K562 (cell line): ENCODE measurements at regions not wholly inside any gene's neighbourhood (a gene's known extent, or its start where the extent isn't known, plus 50 kb on each side); places are given as distances from the start of the nearest gene placed in this dataset.

Experiments
- ATAC-seq: fragments of 200-7000 bp; cut with Tn5 transposase; 3 replicates; pipeline ENCODE4 v1.9.1; 2020; ENCODE audit warnings: moderate library complexity
- BruUV-seq: library from RNA; stranded (reverse); fragments of 400-500 nt; replicated peaks from 2 replicates; lab custom pipeline; 2021; lab: Mats Ljungman, UMichigan
- CTCF ChIA-PET: fragments of 300-600 bp; formaldehyde crosslinking; extraction: SDS; loops from one replicate; lab custom pipeline; 2021; ENCODE audit warnings: low intra/inter-chr PET ratio; lab: Yijun Ruan, JAX
- POLR2A ChIA-PET: fragments of 300-600, 350-650 bp; sonication (Branson Sonifier 250); formaldehyde crosslinking; extraction: SDS; loops from one replicate; lab custom pipeline; 2021; ENCODE audit warnings: antibody characterized with exemption, inconsistent platforms; lab: Yijun Ruan, JAX
- DNase-seq, 4 experiments: peaks; one replicate each; pipeline versions ENCODE4 v3.0.0 to v3.0.0-alpha.2; 2011 to 2018; ENCODE audit warnings: low spot score in 3 of 4, mixed read lengths in 3 of 4; ENCODE audit errors: extremely low read depth in 1 of 4
- FAIRE-seq: peaks from 2 replicates; lab custom pipeline; 2011; peaks lifted over from hg19 to GRCh38; lab: Jason Lieb, UNC
- H2AFZ ChIP-seq: 2 replicates; pipeline ENCODE4 v1.6.0; 2011; ENCODE audit warnings: low read depth, low read length, control low read depth, inconsistent platforms
- H3K27ac ChIP-seq: fragments of 200-600 bp; 3 replicates; pipeline ENCODE4 v1.8.0; 2011; ENCODE audit warnings: low read depth, mild to moderate bottlenecking, control low read depth, inconsistent platforms, low read length, moderate library complexity, mixed read lengths; ENCODE audit errors: extremely low read depth
- H3K27me3 ChIP-seq, 2 experiments: fragments of 300-600 bp in 1 of 2; 2 replicates in 1 of 2; 3 replicates in 1 of 2; pipeline versions ENCODE4 v1.6.0 to v1.8.0; 2011; ENCODE audit warnings: inconsistent platforms in 2 of 2, low read length in 2 of 2, mild to moderate bottlenecking in 1 of 2, mixed read lengths in 1 of 2, moderate library complexity in 1 of 2; ENCODE audit not compliant: control insufficient read depth in 2 of 2, insufficient read depth in 2 of 2
- H3K36me3 ChIP-seq: fragments of 300-600 bp; 3 replicates; pipeline ENCODE4 v1.8.0; 2011; ENCODE audit warnings: mild to moderate bottlenecking, low read length, inconsistent platforms; ENCODE audit not compliant: control insufficient read depth, insufficient read depth
- H3K4me1 ChIP-seq, 2 experiments: fragments of 200-600 bp in 1 of 2; replicated peaks in 1 of 2; 2 replicates in 1 of 2; 3 replicates in 1 of 2; pipeline versions ENCODE4 v1.5.1 to v1.8.0; 2011; ENCODE audit warnings: inconsistent platforms in 2 of 2, low read length in 2 of 2, mild to moderate bottlenecking in 1 of 2, mixed read lengths in 1 of 2, moderate library complexity in 1 of 2; ENCODE audit not compliant: control insufficient read depth in 2 of 2, insufficient read depth in 2 of 2
- H3K4me2 ChIP-seq: 2 replicates; pipeline ENCODE4 v1.6.1; 2011; ENCODE audit warnings: low read length, control low read depth, inconsistent platforms, mixed read lengths; ENCODE audit not compliant: insufficient read depth
- H3K4me3 ChIP-seq: fragments of 200-600 bp; sonication (generic), shearing (Covaris generic); 2 replicates; pipeline ENCODE4 v1.5.1; 2016; ENCODE audit warnings: control low read depth, inconsistent platforms
- H3K79me2 ChIP-seq: fragments of 200-600 bp; 3 replicates; pipeline ENCODE4 v1.8.0; 2011; ENCODE audit warnings: low read length, inconsistent platforms; ENCODE audit not compliant: control insufficient read depth, insufficient read depth
- H3K9ac ChIP-seq, 2 experiments: 2 replicates each; pipeline versions ENCODE4 v1.6.0 to v1.6.1; 2011; ENCODE audit warnings: low read depth in 2 of 2, low read length in 2 of 2, control low read depth in 1 of 2, inconsistent platforms in 1 of 2, mild to moderate bottlenecking in 1 of 2, mixed read lengths in 1 of 2; ENCODE audit not compliant: insufficient read depth in 1 of 2
- H3K9me1 ChIP-seq: one replicate; pipeline ENCODE4 v1.6.0; 2011; ENCODE audit warnings: inconsistent platforms, mild to moderate bottlenecking, low read length, moderate library complexity; ENCODE audit not compliant: control insufficient read depth, insufficient read depth
- H3K9me3 ChIP-seq: replicated peaks from 2 replicates; pipeline ENCODE4 v1.5.1; 2011; ENCODE audit warnings: low read depth, low read length, inconsistent platforms; ENCODE audit not compliant: control insufficient read depth, insufficient read depth
- H4K20me1 ChIP-seq: replicated peaks from 2 replicates; pipeline ENCODE4 v1.6.1; 2011; ENCODE audit warnings: low read length, inconsistent platforms, mixed read lengths; ENCODE audit not compliant: control insufficient read depth, insufficient read depth
- NCOA2 ChIP-seq, 2 experiments: fragments of 450-650 bp; IDR thresholded peaks; 2 replicates each; pipeline ENCODE4 v1.6.1; 2018; ENCODE audit warnings: mild to moderate bottlenecking in 2 of 2, moderate library complexity in 1 of 2; ENCODE audit not compliant: partially characterized antibody in 2 of 2
- PHB ChIP-seq: fragments of 250-450 bp; sonication (Bioruptor Pico); IDR thresholded peaks from 2 replicates; pipeline ENCODE4 v1.5.0; 2021
- TFAP4 ChIP-seq: sonication (generic); formaldehyde crosslinking; IDR thresholded peaks from 2 replicates; pipeline ENCODE4 v1.8.0; 2022; ENCODE audit warnings: missing genetic modification reagents, mild to moderate bottlenecking, moderate library complexity, borderline replicate concordance
- YY1 ChIP-seq, 3 experiments: IDR thresholded peaks; 2 replicates each; pipeline ENCODE4 v1.6.1; 2011; ENCODE audit warnings: low read length in 2 of 3, mild to moderate bottlenecking in 2 of 3, moderate library complexity in 2 of 3, borderline replicate concordance in 1 of 3, control low read depth in 1 of 3, low read depth in 1 of 3; ENCODE audit not compliant: insufficient read depth in 3 of 3, insufficient replicate concordance in 2 of 3, control insufficient read depth in 1 of 3, insufficient read length in 1 of 3; ENCODE audit errors: extremely low read depth in 1 of 3
- ZC3H11A ChIP-seq: IDR thresholded peaks from 2 replicates; pipeline ENCODE4 v1.6.1; 2012; ENCODE audit warnings: low read depth, low read length, improper control_type of control experiment
- ZNF282 ChIP-seq: sonication (generic); formaldehyde crosslinking; IDR thresholded peaks from 2 replicates; pipeline ENCODE4 v1.8.1; 2023; ENCODE audit warnings: missing genetic modification reagents
- ZNF76 ChIP-seq: fragments of 250-450 bp; sonication (Bioruptor Pico); IDR thresholded peaks from 2 replicates; pipeline ENCODE4 v1.4.0; 2020; ENCODE audit warnings: mild to moderate bottlenecking, moderate library complexity, borderline replicate concordance
- WGBS: fragments of 100-300 bp; shearing (Covaris generic); methylation state at CpG from one replicate; pipeline ENCODE4 v1.1.6; 2016; ENCODE audit warnings: low coverage, mixed read lengths; ENCODE audit not compliant: insufficient coverage; ENCODE audit errors: missing lambda C conversion rate; 5-methylcytosine and 5-hydroxymethylcytosine counted together
- in situ Hi-C: fragments of 300-500 bp; cut with MboI; formaldehyde crosslinking; loops from 4 replicates; pipeline ENCODE4 v1.15.0; 2018; ENCODE audit warnings: inconsistent platforms, mixed read lengths
- intact Hi-C: fragments of 100-400 bp; cut with micrococcal nuclease; formaldehyde crosslinking; loops from 2 replicates; pipeline ENCODE4 v1.14.2; 2022

- TF ChIP-seq ZNF76 (CRISPR knock-in tag) (no peak), TFAP4 (no peak), ZNF282 (CRISPR knock-in tag) (no peak), PHB (no peak), NCOA2 (IDR thresholded peaks at IDR 0.05; ENCODE audit: partially characterized antibody in 2 of 2) (no peak), ZC3H11A (no peak)
- in situ Hi-C loops, result no loop called here
These were observed 79.0 kb upstream of the HEPHL1 start for GRCh38 chr11:93942176-93942575.

GRCh38 chr11:93945596-93945995 is 75.6 kb upstream of the HEPHL1 start:
- H3K9ac ChIP-seq, result no peak overlapping the region
- no peak overlapping the region for H3K4me2 ChIP-seq
- no TSS peak for BruUV-seq
- in situ Hi-C loops, result no loop called here
- intact Hi-C loops, result no loop called here
- no peak for ATAC-seq
- ChIA-PET CTCF (no interaction called here), POLR2A (no interaction called here)
- H4K20me1 ChIP-seq, result no peaks in the 10 kb centered on the region
- H3K9me3 ChIP-seq, result no peaks in the 10 kb centered on the region
- H3K36me3 ChIP-seq, result no peaks in the 10 kb centered on the region
- no peak overlapping the region for H3K4me3 ChIP-seq
- H3K27ac ChIP-seq, result no peak overlapping the region
- FAIRE-seq, result no peak
- H3K9me1 ChIP-seq, result no peaks in the 10 kb centered on the region
- no peak for TF ChIP-seq YY1 (IDR thresholded peaks at IDR 0.05; ENCODE audit: borderline replicate concordance in 1 of 3, control insufficient read depth in 1 of 3, extremely low read depth in 1 of 3, insufficient read depth in 3 of 3, insufficient read length in 1 of 3, insufficient replicate concordance in 2 of 3, low read depth in 1 of 3, low read length in 2 of 3)
- H3K79me2 ChIP-seq, result no peaks in the 10 kb centered on the region
- WGBS, result 56% methylated on average over 2 of the region's 2 CpGs
- H3K4me1 ChIP-seq, result no peaks in the 10 kb centered on the region
- DNase-seq, result no peak
- no peak overlapping the region for H2AFZ ChIP-seq
- H3K27me3 ChIP-seq, result no peaks in the 10 kb centered on the region

More at GRCh38 chr11:93942176-93942575, 79.0 kb upstream of the HEPHL1 start:
- no peak for DNase-seq
- no peaks in the 10 kb centered on the region for H3K4me1 ChIP-seq
- no peaks in the 10 kb centered on the region for H3K9me1 ChIP-seq
- 0% methylated on average over 1 of the region's 2 CpGs for WGBS
- no peak overlapping the region for H3K27ac ChIP-seq
- no peak for FAIRE-seq
- H4K20me1 ChIP-seq, result no peaks in the 10 kb centered on the region
- H3K79me2 ChIP-seq, result no peaks in the 10 kb centered on the region
- H3K36me3 ChIP-seq, result no peaks in the 10 kb centered on the region
- no peak overlapping the region for H2AFZ ChIP-seq
- no peak overlapping the region for H3K4me2 ChIP-seq
- H3K9ac ChIP-seq, result no peak overlapping the region
- no TSS peak for BruUV-seq
- ChIA-PET CTCF (no interaction called here), POLR2A (interaction anchor here (0.6 kb wide), 3 partner anchors 22 to 1620 kb away, joined by 3 to 5 read pairs (median 3); no protein-coding TSS in a partner anchor)
- 0 out of 5 replicates have a peak, but pooled peaks cover 0 to 5% of the 10 kb centered on the region in 2 experiments for H3K27me3 ChIP-seq
- no peaks in the 10 kb centered on the region for H3K9me3 ChIP-seq
- no peak overlapping the region for H3K4me3 ChIP-seq
- ATAC-seq, result no peak
- intact Hi-C loops, result no loop called here
